ENCODE measurements at regions not wholly inside any gene's neighbourhood (a gene's known extent, or its start where the extent isn't known, plus 50 kb on each side); places are given as distances from the start of the nearest gene placed in this dataset.
"Not testable (repeated sequence)": the region's sequence is repeated elsewhere in the genome, so short reads cannot be mapped to it uniquely, and the experiment has no call there.

DNA sequence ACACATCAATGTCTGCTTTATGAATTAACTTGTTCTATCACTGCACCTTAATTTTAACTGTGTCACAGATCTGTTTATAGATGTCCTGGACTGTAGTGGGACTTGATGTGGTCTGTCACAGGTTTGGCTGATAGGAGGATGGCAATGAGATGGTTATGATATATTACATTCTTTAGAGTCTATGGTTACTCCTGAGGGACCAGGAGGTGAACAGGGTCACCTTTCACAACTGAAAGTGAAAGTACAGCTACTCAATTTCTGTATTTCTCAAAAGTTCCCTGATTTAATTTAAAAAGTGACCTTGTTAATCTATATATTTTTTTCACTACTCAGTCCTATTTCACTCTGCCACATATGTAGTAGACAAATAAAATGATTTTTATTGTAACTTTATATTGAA lies 1284.1 kb upstream of the GYPC start:
- no peak for DNase-seq

DNA sequence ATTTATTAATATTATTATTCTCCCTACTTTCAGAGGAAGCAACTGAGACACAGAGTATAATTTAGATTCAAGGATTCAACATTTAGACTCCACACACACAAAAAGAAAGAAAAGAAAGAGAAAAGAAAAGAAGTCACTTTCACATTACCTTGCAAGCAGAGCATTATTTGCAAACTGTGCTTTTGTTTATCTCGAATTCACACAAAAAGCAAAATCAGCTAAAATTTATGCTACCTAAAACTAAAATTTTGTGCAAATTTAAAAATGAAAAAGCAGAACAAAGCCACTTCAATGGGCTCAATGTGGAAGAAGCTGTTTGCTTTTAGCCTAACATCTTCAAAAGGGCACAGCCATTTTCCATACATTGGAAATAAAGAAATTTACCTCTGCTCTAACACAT lies 1282.7 kb upstream of the GYPC start:
- no peak for DNase-seq

DNA sequence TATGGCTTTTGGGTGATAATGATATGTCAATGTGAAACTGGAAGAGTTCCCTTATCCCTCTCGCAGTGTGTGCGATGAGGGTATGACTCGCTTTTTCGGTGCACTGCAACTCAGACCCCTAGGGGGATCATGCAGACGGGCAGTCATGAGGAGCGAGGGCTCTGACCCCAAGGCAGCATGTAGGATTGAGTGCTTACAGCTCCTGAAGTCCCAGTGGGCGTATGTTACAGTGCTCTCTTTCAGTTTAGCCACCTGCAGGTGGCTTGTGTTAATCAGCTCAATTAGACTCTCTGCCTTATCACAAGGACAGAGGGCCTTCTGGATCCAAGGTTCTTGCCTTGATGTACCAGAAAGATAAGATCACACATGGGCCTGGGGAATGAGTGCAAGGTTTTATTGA lies 1269.9 kb upstream of the GYPC start:
- DNase-seq, result no peak

DNA sequence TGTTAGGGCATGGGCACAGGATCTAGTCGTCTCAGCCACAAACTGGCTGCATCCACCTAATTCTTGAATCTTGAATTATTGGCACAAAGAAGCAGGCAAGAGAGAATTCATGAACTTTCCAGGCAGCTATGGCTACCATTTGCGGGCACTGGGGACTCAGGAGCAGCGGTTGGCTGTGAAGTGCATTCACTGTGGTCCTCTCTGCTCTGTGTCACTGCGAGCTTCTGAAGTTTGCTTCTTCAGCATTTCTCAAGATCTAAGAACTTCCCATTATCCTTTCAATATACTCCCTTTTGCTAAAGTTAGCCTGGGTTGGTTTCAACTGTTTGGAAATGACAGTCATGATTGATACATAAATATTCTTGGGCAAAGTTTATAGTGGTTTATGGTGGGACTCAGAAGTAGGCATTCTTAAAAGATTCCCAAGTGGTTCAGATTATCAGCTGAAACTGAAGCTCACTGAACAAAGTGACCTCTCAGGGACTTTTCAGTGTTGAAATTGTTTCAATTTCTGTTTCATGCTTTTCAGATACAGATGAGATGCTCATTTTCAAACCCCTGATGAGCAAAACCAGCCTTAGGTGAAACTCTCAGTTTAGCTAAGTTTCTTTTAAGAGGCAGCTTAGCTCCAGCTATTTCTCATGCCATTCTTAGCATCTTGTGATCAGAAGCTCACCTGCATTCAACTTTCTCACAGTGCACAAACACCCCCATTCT lies 1258.3 kb upstream of the GYPC start:
- no peak for DNase-seq

DNA sequence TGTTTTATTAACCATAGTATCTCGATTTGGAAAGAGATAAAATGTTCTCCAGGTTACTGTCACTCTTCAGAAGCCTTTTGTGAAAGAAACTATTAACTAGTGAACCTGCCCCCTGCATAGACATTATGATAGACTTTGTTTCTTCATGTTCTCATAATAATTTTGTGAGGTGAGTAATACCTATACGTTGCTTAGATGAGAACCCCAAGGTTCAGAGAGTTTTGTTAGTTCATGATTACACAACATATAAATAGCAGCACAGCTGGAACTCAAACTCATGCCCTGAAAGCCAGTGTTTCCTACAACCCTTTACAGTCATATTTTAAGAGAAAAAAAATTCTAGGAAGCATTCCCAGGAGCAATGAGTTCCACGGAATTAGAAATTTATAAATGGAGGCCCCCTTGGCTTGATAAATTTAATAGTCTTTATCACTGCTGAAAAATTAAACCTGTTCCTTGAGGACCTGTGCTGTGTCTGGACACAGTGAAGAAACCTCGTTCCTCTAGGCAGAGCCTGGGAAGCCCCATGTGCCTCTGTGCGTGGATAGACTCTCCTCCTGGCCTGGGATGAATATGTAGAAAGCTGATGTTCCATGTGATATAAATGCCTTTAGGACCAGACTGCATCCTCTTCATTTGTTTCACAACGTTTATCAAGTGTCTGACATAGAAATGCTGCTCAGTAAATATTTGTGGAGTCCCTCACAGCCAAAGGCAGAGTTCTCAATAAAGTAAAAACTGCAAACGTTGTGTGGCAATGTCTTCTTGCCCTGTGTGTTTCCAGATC lies 1257.0 kb upstream of the GYPC start:
- DNase-seq, result no peak

DNA sequence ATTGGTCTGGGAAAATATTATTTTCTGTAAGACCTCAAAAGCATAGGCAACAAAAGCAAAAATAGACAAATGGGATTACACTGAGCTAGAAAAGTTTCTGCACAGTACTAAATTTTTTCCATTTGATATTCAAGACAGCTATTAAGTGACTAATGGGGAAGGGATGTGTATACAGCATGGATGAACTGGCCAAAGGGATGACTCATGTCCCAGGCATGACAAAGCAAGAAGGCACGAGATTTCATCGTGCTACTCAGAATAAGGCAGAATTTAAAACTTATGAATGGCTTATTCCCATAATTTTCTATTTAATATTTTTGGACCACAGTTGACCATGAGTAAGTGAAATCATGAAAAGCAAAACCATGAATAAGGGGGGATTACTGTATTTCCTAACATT lies 1250.1 kb upstream of the GYPC start:
- DNase-seq, result no peak

DNA sequence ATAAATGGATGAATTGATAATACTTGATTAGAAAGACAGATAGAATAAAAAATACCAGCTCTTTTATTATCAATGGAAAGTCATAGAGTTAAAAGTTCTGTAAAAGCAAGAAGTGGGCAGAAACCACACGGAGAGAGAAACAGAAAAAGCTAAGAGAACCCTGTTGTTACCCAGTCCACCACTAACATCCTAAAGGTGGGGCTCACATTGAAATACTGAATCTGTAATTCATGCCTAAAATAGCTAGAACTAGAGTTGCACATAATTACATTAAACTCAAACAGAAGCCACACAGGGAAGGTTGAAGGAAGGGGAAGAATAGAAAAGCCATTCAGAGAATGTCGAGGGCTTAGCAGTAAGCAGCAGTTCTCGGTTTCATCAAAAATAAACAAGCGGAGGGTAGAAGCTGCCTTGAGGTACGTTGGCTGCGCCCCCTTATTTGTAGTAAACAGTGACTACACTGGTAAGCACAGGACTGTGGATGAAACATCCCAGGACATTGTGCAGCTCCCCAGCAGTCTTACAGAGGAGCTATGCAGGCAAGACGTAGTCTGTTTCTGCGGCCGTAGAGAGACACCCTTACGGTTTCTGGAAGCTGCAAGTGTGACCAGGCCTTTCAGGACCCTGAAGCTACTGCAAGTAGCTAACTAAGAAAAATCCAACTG lies 1247.0 kb upstream of the GYPC start:
- DNase-seq, result no peak

DNA sequence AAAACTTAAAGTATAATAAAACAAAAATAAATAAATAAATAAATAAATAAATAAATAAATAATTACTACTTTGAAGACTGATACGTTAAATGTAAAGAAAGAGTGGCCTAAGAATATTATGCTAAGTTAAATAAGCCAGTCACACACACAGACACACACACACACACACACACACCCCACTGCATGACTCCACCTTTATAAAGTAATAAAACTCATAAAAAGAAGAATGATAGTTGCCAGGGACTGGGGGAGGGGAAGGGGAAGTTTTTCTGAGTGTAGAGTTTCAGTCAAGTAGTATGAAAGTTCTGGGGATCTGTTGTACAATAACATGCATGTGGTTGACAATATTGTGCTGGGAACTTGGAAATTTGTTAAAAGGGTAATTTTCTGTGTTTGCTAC lies 1237.5 kb upstream of the GYPC start:
- no peak for DNase-seq

DNA sequence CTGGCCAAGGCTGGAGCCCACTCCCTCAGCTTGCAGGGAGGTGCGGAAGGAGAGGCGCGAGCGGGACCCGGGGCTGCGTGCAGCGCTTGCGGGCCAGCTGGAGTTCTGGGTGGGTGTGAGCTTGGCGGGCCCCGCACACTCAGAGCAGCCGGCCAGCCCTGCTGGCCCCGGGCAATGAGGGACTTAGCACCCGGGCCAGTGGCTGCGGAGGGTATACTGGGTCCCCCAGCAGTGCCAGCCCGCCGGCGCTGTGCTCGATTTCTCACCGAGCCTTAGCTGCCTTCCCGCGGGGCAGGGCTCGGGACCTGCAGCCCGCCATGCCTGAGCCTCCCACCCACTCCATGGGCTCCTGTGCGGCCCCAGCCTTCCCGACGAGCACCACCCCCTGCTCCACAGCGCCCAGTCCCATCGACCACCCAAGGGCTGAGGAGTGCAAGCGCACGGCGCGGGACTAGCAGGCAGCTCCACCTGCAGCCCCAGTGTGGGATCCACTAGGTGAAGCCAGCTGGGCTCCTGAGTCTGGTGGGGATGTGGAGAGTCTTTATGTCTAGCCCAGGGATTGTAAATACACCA lies 1233.7 kb upstream of the GYPC start:
- DNase-seq, result not testable (repeated sequence)

DNA sequence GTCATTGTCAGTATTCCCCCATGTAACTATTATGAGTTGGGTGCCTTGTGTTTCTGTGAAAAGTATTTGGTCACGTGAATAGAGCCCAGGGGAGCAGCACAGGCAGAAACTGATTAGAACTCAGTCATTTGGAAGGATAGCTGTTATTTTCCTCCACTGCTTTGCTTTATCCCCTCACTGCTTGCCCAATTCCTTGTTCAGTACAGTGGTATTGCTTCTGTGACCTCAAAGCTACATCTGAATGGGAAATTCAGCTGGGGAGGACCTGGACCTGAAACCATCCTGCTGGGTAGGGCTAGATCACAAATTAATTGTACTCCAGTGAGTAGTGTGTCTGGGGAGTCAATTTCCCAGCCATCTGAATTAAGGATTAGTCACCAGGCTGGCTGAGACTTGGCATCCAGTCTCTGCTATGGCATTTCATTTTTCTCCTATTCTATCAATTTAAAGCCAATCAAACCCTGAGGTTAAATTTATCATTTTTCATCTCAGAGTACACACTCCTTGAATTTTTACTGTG lies 1231.6 kb upstream of the GYPC start:
- no peak for DNase-seq

DNA sequence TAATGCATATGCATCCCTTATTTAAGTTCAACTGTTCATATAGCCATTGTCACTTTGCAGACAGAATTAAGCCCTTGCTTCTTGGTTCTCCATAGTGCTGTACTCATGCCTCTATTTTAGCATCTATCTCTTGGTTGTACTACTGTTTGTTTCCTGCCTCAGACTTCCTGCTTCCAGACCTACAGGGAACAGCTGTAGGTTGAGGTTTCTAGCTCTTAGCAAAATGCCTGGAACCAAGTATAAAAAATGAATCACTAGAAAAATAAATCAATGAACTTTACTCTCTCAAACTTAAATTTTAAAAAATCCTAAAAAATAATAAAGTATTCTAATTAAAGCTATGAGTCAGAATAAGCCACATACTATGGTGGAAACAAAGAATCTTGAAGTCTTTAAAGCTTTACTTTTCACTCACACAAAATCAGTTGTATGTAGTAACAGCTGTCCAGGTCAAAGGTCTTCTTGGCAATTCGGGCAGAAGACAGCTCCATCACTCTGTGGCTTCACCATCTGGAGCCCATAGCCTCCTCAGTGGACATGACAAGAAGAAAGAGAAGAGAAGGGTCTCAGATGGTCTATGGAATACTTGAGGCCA lies 1228.1 kb upstream of the GYPC start:
- no peak for DNase-seq

DNA sequence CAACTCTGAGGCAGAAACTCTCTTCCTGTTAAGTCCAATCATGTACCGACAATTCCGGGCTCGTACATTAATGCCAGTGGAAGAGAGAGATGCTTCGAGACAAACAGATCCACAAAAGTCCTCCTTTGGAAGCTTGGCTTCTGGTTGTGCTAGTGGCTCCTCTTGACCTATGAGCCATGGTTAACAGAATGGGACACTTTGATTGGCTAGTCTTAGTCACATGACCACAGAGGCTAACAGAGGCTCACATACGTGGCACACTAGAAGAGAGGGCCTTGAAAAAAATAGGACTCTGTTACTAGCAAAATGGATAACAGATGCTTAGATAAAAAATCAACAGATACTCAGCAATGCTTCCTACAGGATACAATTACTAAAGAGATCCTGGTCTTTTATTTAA lies 1211.9 kb upstream of the GYPC start:
- no peak for DNase-seq

DNA sequence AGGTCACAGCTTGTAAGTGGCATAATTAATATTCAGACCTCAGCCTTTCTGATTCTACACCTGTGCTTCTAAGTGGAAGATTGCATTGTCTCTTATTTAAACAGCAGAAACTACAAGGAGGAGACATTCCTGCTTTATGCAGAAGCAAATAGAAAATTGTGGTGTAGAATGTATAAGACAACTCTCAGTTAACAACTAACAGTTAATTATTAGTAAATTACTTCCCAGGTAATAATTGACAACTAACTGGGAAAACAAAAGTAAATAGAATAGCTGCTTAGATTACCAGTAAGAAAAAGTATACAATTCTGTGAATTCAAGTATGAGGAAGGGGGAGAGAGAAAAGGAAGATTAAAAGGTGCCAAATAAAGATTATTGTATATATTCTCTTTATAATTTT lies 1210.5 kb upstream of the GYPC start:
- no peak for DNase-seq

DNA sequence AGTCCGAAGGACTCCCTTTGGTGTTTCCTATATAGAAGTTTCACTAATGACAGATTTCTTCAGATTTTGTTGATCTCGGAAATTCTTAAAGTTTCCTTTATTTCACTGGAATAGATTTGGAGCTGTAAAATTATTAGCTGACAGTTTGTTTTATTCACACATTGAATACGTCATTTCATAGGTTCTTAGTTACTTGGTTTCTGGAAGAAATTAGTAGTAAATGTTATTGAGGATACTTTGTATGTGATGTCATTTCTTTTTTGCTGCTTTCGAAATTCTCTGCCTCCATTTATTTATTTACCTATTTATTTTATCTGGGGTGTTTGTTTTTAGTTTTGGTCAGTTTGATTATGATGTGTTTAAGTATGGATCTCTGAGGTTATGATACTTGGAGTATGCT lies 1205.9 kb upstream of the GYPC start:
- DNase-seq, result no peak

DNA sequence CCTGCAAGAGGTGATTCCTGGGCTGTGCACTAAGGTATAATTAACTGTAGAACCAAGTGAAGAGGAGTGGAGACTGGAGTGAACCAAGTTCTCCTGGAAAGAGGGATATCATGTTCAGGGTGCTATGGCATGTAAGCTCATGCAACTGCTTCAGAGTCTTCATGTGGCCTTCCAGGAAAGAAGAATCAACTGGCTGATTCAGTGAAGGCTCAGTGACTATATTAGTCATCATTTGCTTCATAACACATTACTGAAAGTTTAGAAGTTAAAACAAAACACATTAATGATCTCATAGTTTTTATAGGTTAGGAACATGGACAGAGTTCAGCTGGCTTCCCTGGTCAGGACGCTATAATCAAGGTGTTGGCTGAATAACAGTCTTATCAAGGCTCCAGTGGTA lies 1200.8 kb upstream of the GYPC start:
- no peak for DNase-seq

DNA sequence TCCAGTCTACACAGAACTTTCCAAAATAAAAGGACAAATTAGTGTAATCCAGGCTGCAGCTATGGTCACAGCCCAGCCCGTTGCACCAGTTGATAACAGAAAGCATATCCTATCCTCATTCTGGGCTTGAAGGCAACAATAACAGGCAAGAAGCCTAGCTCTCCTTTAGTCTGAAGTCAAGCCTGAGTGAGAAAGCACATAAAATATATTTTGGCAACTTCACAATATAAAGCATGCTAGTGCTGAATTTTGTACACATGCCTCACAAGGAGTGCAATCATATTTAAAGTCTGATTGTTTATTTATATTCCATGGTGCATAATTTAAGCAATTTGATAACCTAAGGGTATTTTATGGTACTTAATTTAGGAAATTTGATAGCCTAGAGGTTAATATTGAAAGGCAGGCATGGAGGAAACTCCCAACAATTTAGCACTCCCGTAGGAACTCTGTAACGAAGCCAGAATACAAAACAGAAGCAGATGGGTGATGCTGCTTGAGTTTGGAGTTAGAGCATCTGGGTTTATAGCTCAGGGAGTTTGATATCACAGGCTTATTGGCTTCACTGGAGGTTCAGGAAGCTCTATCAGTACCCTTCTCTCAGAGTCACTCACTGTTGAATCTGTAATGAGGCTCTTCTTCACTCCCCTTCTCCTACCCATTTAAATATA lies 1199.1 kb upstream of the GYPC start:
- DNase-seq, result no peak

DNA sequence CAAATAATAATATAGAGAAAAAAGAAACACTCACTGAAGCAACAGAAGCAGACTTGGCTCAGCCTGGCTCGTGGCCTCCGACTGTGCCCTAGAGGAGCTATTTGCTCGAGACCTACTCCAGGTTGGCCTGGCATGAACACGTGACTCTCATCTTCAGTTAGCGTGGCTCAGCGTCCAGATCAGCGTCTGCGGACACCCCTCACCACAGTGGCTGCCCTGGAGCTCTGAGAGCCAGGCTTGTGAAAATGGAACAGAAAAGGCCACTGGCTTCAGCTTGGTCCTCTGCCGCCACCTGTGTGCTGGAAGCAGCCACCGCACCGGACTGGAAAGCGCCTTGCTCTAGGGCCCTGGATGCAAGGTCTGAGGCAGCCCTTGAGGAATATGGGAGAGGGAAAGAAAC lies 1184.0 kb upstream of the GYPC start:
- DNase-seq, result peak in 1 of 3 experiments; percentile 3

DNA sequence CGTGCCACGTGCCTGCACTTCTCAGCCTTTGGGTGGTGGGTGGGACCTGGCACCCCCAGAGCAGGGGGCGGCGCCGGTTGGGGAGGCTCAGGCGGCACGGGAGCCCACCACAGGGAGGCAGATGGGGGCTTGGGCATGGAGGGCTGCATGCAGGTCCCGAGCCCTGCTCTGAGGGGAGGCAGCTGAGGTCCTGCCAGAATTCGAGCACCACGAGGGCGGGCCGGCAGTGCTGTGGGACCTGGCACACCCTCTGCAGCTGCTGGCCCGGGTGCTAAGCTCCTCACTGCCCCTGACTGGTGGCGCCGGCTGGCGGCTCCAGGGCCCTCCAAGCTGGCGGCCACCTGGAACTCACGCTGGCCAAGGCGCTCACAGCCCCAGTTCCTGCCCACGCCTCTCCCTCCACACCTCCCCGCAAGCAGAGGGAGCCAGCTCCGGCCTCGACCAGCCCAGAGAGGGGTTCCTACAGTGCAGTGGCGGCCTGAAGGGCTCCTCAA lies 1176.8 kb upstream of the GYPC start:
- DNase-seq, result no peak

DNA sequence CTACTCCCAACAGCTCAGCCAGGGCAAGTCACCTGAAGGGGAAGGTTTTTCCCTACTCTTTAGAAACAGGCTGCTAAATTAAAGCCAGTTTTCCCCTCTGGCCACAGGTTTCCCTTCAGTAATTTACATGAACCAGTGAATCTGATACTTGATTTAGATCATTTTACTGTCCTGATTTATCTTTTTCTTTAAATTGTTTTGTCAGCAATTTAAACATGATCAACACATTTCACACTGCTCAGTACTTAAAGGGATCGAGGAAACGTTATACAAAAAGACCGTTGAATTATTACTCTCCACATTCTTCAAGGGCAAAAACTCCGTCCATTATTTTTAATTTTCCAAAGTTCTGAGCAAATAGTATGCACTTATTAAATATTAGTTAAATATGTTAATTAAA lies 1165.7 kb upstream of the GYPC start:
- DNase-seq, result no peak

DNA sequence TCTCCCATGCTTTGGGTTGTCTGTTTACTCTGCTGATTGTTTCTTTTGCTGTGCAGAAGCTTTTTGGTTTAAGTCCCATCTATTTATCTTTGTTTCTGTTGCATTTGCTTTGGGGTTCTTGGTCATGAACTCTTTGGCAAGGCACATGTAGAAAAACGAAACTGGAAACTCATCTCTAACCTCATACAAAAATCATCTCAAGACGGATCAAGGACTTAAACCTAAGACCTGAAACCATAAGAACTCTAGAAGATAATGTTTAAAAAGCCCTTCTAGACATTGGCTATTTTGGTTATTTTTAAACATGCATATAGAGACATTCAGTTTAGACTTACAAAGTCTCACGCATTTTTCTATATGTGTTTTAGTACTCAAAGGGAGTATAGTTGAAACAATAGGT lies 1164.3 kb upstream of the GYPC start:
- DNase-seq, result no peak

DNA sequence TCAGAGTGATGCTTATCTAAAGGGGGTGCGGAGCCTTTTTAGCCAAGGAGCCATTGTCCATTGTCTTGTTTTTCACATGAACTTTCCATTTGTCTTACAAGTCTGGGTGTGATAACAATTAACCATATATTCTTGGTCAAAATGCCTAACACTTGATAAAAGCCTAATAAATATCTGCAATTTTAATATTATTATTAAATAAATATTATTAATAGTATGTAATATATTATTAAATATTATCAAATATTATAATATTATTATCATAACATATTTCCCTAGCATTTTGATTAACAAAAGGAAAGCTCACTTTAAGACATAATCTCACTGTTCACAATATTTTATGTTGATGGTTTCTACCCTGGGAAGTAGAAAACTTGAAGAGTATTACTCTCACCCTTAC lies 1143.6 kb upstream of the GYPC start:
- no peak for DNase-seq

DNA sequence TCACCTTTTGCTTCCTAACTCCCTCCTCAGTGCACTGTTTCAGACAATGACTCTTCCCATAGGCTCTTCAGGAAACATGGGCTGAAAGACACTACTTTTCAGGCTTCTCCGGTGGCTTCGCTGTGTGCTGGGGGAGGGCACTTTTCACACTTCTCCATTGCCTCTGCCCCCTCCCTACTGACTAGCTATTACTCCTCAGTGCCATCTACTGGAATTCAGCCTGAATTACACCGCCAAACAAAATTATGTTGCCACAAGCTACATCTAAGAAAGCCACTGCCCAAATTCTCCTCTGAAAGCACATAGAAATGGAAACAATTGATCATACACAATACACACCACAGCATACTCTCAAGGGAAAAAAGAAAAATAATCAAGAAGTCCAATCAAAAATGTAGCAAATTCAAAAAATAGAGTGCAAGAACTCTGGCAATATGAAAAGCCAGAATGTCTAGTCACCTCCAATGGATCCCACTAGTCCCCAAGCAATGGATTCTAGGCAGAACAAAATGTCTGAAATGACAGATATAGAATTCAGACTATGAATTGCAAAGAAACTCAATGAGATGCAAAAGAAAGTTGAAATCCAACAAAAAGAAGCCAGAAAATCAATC lies 1139.4 kb upstream of the GYPC start:
- peak in 1 of 3 experiments; percentile 21 for DNase-seq

Measured in NCI-H1417 (cell line).